ENCODE measurements at regions not wholly inside any gene's neighbourhood (a gene's known extent, or its start where the extent isn't known, plus 50 kb on each side); places are given as distances from the start of the nearest gene placed in this dataset.

DNA sequence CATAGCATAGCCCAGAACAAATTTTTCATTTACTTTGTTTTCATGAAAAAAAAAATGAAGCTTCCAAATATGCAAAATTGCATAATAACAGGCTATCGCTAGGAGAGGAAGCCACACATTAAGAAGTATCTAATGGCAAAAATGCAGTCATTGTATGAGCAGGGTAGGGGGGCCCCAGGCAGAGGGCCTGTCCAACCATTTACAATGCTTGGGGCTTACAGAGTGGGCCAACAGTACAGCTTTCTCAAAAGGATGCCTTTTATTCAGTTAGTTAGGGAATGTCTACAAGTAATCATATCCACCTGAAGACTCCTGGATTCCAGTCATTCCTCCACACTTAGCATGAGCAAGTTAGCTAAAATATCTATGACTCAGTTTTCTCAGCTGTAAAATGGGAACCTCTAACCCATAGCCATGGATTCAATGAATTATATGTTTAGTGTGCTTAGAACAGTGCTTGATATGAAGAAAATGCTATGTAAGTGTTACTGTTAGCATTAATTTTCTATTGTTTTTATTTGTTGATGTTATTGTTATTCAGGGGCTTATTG lies 117.7 kb downstream of the GAS1 start:
- Histone ChIP-seq H3K4me1 (ENCODE audit: control insufficient read depth, low read depth, low read length) (peaks cover 7% of the 10 kb centered on the region), H3K27me3 (ENCODE audit: control insufficient read depth, insufficient read depth, low read length) (no peaks in the 10 kb centered on the region), H3K27ac (ENCODE audit: low read length) (no peak overlapping the region), H3K36me3 (ENCODE audit: control insufficient read depth, low read depth, low read length) (no peaks in the 10 kb centered on the region), H3K9ac (ENCODE audit: low read length) (no peak overlapping the region), H3K9me3 (ENCODE audit: control insufficient read depth, low read depth, low read length) (no peaks in the 10 kb centered on the region), H3K4me3 (ENCODE audit: low read length) (no peak overlapping the region)

DNA sequence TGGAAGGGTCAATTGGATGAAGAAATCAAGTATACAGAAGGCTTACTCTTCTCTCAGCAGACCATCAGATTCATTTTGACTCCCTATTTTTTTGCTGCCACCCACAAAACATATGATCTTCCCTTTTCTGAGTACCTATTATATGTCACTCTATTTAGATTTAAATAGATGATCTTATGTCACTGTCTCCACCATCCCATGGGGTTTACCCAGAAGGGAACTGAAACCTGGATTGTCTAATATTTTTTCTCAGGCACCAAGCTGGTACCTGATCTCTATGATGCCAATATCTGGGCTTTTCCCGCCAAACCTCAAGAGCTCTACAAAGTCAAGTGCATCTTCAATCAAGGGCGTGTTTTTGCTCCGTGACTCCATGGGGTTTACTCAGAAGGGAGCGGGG lies 118.7 kb downstream of the GAS1 start:
- peaks cover 7% of the 10 kb centered on the region for H3K4me1 ChIP-seq (ENCODE audit: control insufficient read depth, low read depth, low read length)
- H3K36me3 ChIP-seq (ENCODE audit: control insufficient read depth, low read depth, low read length): no peaks in the 10 kb centered on the region
- H3K9me3 ChIP-seq (ENCODE audit: control insufficient read depth, low read depth, low read length): no peaks in the 10 kb centered on the region
- H3K9ac ChIP-seq (ENCODE audit: low read length): no peak overlapping the region
- no peak overlapping the region for H3K27ac ChIP-seq (ENCODE audit: low read length)
- H3K27me3 ChIP-seq (ENCODE audit: control insufficient read depth, insufficient read depth, low read length): no peaks in the 10 kb centered on the region
- no peak overlapping the region for H3K4me3 ChIP-seq (ENCODE audit: low read length)

DNA sequence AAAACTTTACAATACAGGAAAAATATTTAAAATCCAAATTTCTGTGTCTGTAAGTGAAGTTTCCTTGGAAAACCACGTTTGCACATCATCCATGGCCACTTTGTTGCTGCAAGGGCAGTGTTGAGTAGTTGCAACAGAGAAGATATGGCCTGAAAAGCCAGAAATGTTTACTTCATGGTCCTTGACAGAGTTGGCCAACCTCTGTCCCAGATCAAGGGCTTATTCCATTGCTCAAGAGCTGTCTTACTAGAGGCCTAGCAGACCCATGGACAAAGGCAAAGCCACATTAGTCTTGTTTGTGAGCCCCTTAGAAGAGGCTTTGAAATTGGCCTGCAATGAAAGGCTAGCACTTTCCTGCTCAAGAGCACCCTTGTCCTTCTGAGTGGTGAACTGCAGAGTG lies 119.4 kb downstream of the GAS1 start:
- no peaks in the 10 kb centered on the region for H3K36me3 ChIP-seq (ENCODE audit: control insufficient read depth, low read depth, low read length)
- peaks cover 7% of the 10 kb centered on the region for H3K4me1 ChIP-seq (ENCODE audit: control insufficient read depth, low read depth, low read length)
- H3K9me3 ChIP-seq (ENCODE audit: control insufficient read depth, low read depth, low read length): no peaks in the 10 kb centered on the region
- no peak overlapping the region for H3K9ac ChIP-seq (ENCODE audit: low read length)
- H3K4me3 ChIP-seq (ENCODE audit: low read length): no peak overlapping the region
- H3K27me3 ChIP-seq (ENCODE audit: control insufficient read depth, insufficient read depth, low read length): no peaks in the 10 kb centered on the region
- H3K27ac ChIP-seq (ENCODE audit: low read length): no peak overlapping the region

DNA sequence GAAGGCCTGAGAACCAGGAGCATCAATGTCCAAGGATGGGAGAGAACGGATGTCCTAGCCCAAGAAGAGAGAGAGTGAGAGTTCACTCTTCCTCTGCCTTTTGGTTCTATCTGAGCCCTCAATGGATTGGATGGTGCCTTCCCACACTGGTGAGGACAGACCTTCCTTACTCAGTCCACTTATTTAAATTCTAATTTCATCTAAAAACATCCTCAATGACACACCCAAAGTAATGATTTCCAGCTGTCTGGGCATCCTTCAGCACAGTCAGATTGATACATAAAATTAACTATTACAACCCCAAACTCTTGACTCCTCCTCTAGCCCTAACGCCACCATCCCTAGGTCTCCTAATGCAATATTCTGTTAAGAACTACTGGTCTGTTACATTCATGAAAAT lies 122.0 kb downstream of the GAS1 start:
- Histone ChIP-seq H3K9me3 (ENCODE audit: control insufficient read depth, low read depth, low read length) (no peaks in the 10 kb centered on the region), H3K4me3 (ENCODE audit: low read length) (no peak overlapping the region), H3K27ac (ENCODE audit: low read length) (no peak overlapping the region), H3K9ac (ENCODE audit: low read length) (no peak overlapping the region), H3K4me1 (ENCODE audit: control insufficient read depth, low read depth, low read length) (peaks cover 7% of the 10 kb centered on the region), H3K36me3 (ENCODE audit: control insufficient read depth, low read depth, low read length) (no peaks in the 10 kb centered on the region), H3K27me3 (ENCODE audit: control insufficient read depth, insufficient read depth, low read length) (no peaks in the 10 kb centered on the region)

DNA sequence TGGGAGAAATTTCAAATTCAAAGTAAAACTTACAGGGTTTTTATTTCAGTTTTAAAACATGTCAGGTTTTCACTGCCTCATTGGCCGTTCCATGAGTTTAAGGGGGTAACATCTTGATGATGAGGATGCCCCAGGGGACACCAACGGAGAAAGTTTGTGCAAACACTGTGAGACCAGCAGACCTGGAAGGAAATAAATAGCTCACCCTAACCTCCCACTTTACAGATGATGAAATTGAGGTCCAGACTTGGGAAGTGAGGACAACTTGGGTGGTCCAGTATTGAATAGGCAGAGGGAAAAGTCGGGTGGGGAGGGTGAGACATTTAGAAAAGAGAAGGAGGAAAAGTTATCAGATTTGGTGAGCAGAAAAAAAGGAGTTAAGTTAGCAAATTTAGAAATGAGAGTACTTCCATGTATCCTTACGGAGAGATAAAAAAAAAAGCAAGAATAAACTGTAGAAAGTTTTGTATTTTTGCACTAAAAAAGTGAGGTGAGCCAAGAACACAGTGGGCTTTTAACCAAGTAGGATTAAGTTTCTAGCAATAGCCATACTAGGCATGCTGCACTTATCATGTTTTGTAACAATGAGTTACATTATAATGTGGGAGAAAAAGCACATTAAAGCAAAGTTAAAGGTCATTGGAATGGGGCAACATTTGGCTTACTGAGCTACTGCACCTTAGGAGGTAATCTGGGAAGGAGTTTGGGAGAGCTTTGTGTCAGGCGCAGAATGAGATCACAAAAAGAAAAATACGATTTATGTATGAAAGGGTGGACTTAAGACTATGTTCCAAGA lies 125.1 kb downstream of the GAS1 start:
- H3K4me1 ChIP-seq (ENCODE audit: control insufficient read depth, low read depth, low read length): no peaks in the 10 kb centered on the region
- no peaks in the 10 kb centered on the region for H3K27me3 ChIP-seq (ENCODE audit: control insufficient read depth, insufficient read depth, low read length)
- peaks cover 4% of the 10 kb centered on the region for H3K9me3 ChIP-seq (ENCODE audit: control insufficient read depth, low read depth, low read length)
- no peak overlapping the region for H3K9ac ChIP-seq (ENCODE audit: low read length)
- no peaks in the 10 kb centered on the region for H3K36me3 ChIP-seq (ENCODE audit: control insufficient read depth, low read depth, low read length)
- H3K27ac ChIP-seq (ENCODE audit: low read length): no peak overlapping the region
- no peak overlapping the region for H3K4me3 ChIP-seq (ENCODE audit: low read length)

DNA sequence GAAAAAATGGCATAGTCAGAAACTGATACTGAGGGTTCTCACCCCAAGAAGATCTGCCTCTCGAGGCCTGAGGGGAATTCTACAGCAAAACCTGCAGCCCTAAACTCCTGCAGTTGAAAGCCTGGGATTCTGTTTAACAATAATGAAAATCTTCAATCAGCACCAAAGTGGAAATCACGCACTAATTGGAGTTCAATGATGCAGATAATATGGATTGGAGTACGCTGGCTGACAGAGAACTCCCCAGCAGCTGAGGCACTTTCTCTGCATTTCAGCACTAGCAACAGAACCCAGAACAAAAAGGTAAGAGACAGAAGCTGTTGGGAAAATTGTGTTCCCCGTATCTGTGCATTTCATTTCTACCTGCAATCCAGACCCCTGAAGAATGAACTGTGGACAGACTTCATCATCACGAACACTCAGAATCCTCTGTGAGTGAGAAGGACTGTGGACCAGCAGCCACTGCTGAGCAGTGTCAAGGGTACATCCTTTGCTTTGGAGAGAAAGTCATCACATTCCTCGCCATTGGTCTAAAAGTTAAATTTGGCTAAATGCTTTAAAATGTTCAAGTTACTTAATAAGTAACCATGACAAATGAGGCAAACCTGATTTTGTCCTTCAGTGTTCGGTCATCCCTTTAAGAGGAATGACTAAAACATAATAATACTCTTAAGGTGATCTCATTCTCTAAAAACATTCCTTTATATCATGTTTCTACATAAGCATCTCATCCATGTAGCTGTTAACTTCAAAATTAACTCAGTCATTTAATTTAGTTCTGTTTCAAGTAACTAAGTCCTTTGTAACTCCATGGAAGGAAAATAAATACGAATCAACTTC lies 126.1 kb downstream of the GAS1 start:
- H3K27me3 ChIP-seq (ENCODE audit: control insufficient read depth, insufficient read depth, low read length): no peaks in the 10 kb centered on the region
- H3K36me3 ChIP-seq (ENCODE audit: control insufficient read depth, low read depth, low read length): no peaks in the 10 kb centered on the region
- peaks cover 4% of the 10 kb centered on the region for H3K9me3 ChIP-seq (ENCODE audit: control insufficient read depth, low read depth, low read length)
- H3K4me1 ChIP-seq (ENCODE audit: control insufficient read depth, low read depth, low read length): no peaks in the 10 kb centered on the region
- no peak overlapping the region for H3K9ac ChIP-seq (ENCODE audit: low read length)
- H3K27ac ChIP-seq (ENCODE audit: low read length): no peak overlapping the region
- H3K4me3 ChIP-seq (ENCODE audit: low read length): no peak overlapping the region

DNA sequence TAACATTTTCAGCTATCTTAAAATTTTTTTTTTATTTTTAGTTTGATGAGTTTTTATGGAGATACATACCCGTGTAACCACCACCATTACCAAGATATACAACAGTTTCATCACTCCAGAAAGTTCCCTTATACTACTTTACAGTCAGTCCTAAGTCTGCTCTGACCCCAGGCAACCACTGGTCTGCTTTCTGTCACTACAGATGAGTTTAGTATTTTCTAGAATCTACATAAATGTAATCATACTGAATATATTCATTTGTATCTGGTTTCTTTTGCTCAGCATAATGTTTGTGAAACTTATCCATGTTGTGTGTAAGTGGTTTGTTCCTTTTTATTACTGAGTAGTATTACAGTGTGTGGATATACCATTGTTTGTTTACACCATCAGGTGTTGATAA lies 127.8 kb downstream of the GAS1 start:
- no peak overlapping the region for H3K4me3 ChIP-seq (ENCODE audit: low read length)
- no peaks in the 10 kb centered on the region for H3K36me3 ChIP-seq (ENCODE audit: control insufficient read depth, low read depth, low read length)
- H3K27ac ChIP-seq (ENCODE audit: low read length): no peak overlapping the region
- no peaks in the 10 kb centered on the region for H3K4me1 ChIP-seq (ENCODE audit: control insufficient read depth, low read depth, low read length)
- H3K27me3 ChIP-seq (ENCODE audit: control insufficient read depth, insufficient read depth, low read length): no peaks in the 10 kb centered on the region
- H3K9ac ChIP-seq (ENCODE audit: low read length): no peak overlapping the region
- peaks cover 4% of the 10 kb centered on the region for H3K9me3 ChIP-seq (ENCODE audit: control insufficient read depth, low read depth, low read length)

DNA sequence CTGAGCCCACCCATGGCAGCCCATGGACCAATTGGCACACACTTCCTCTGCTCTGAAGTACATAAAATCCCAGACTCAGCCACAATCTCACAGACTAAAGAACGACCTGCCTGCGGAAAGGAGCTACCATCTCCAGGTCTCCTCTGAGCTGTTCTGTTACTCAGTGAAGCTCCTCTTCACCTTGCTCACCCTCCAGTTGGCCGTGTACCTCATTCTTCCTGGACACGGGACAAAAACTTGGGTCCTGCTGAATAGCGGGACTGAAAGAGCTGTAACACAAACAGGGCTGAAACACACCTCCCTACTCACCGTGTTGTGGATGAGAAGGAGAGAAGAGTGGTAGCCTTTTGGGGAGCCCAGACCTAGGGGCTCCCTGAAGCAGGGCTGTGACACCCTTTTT lies 128.7 kb downstream of the GAS1 start:
- H3K9ac ChIP-seq (ENCODE audit: low read length): no peak overlapping the region
- H3K27me3 ChIP-seq (ENCODE audit: control insufficient read depth, insufficient read depth, low read length): no peaks in the 10 kb centered on the region
- H3K4me3 ChIP-seq (ENCODE audit: low read length): no peak overlapping the region
- H3K9me3 ChIP-seq (ENCODE audit: control insufficient read depth, low read depth, low read length): peaks cover 4% of the 10 kb centered on the region
- H3K36me3 ChIP-seq (ENCODE audit: control insufficient read depth, low read depth, low read length): no peaks in the 10 kb centered on the region
- no peaks in the 10 kb centered on the region for H3K4me1 ChIP-seq (ENCODE audit: control insufficient read depth, low read depth, low read length)
- no peak overlapping the region for H3K27ac ChIP-seq (ENCODE audit: low read length)

DNA sequence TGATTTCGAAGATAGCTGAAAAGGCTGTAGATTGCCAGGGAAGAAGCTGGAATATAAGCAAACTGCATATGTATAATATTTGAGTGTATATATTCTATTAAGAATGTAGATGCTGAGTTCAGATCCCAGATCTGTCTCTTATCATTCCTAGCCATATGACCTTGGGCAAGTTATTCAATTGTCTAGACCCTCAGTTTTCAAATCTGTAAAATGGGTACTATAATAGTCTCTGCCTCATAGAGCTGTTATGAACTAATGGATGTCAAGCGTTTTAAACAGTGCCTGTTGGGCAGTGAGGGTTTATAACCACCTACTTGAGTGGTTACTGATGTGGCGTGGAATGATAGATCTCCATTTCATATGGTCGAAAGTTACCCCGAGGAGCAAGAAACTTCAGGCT lies 130.4 kb downstream of the GAS1 start:
- no peaks in the 10 kb centered on the region for H3K27me3 ChIP-seq (ENCODE audit: control insufficient read depth, insufficient read depth, low read length)
- H3K4me1 ChIP-seq (ENCODE audit: control insufficient read depth, low read depth, low read length): no peaks in the 10 kb centered on the region
- no peaks in the 10 kb centered on the region for H3K36me3 ChIP-seq (ENCODE audit: control insufficient read depth, low read depth, low read length)
- H3K9me3 ChIP-seq (ENCODE audit: control insufficient read depth, low read depth, low read length): peaks cover 4% of the 10 kb centered on the region
- no peak overlapping the region for H3K4me3 ChIP-seq (ENCODE audit: low read length)
- H3K9ac ChIP-seq (ENCODE audit: low read length): no peak overlapping the region
- H3K27ac ChIP-seq (ENCODE audit: low read length): no peak overlapping the region

DNA sequence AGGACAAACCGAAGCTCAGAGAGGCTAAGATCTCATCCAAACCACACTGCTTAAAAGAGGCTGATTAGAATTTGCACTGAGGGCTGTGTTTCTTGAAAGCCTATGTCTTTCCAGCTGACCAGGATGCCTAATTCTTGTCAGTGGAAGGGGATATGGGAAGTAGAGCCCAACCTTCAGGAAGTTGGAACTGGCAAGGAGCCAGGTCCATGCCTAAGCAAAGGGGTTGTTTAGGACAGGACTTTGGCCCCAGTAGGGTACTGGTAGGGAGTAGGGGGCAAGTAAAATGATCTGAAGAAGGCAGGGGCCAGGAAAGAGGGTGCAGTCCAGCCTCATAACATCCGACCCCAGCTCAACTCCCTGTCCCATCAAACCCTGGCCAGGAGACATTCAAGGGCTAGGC lies 130.9 kb downstream of the GAS1 start:
- H3K27ac ChIP-seq (ENCODE audit: low read length): no peak overlapping the region
- no peak overlapping the region for H3K4me3 ChIP-seq (ENCODE audit: low read length)
- H3K9ac ChIP-seq (ENCODE audit: low read length): no peak overlapping the region
- no peaks in the 10 kb centered on the region for H3K27me3 ChIP-seq (ENCODE audit: control insufficient read depth, insufficient read depth, low read length)
- peaks cover 4% of the 10 kb centered on the region for H3K9me3 ChIP-seq (ENCODE audit: control insufficient read depth, low read depth, low read length)
- no peaks in the 10 kb centered on the region for H3K4me1 ChIP-seq (ENCODE audit: control insufficient read depth, low read depth, low read length)
- no peaks in the 10 kb centered on the region for H3K36me3 ChIP-seq (ENCODE audit: control insufficient read depth, low read depth, low read length)

DNA sequence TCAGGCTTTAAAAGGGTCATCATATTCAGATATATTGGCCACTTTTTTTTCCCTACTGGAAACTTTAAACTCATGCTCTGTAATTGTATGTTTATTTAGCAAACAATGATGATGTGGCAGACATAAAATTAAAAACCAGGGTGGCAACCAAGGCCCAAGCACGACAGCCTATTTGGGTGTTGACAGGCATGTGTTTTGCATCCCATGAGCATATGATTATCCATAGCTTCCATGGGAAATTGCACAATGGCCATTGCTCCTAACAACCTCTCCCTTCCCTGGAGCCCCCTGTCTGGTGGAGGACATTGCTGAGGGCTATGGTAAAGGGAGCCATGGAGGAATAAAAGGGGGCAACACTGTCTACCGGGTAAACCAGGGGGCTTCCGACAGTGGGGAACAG lies 134.7 kb downstream of the GAS1 start:
- Histone ChIP-seq H3K9ac (ENCODE audit: low read length) (no peak overlapping the region), H3K27ac (ENCODE audit: low read length) (no peak overlapping the region), H3K36me3 (ENCODE audit: control insufficient read depth, low read depth, low read length) (no peaks in the 10 kb centered on the region), H3K27me3 (ENCODE audit: control insufficient read depth, insufficient read depth, low read length) (peaks cover 4% of the 10 kb centered on the region), H3K9me3 (ENCODE audit: control insufficient read depth, low read depth, low read length) (no peaks in the 10 kb centered on the region), H3K4me3 (ENCODE audit: low read length) (no peak overlapping the region), H3K4me1 (ENCODE audit: control insufficient read depth, low read depth, low read length) (peaks cover 5% of the 10 kb centered on the region)
